GM12878 (cell line): ENCODE measurements at regions not wholly inside any gene's neighbourhood (a gene's known extent, or its start where the extent isn't known, plus 50 kb on each side); places are given as distances from the start of the nearest gene placed in this dataset.

Source experiments
- ATAC-seq: fragments of 200-7000 bp; cut with Tn5 transposase; 3 replicates; pipeline ENCODE4 v1.9.1; 2020; ENCODE audit warnings: mild to moderate bottlenecking, moderate library complexity
- BruUV-seq: library from RNA; stranded (reverse); fragments of 400-500 nt; replicated peaks from 2 replicates; lab custom pipeline; 2021; lab: Mats Ljungman, UMichigan
- CTCF ChIA-PET: fragments of 300-600 bp; sonication (Branson Sonifier 250); formaldehyde crosslinking; extraction: SDS; loops from one replicate; lab custom pipeline; 2021; ENCODE audit warnings: inconsistent platforms; lab: Yijun Ruan, JAX
- POLR2A ChIA-PET: fragments of 350-600 bp; formaldehyde crosslinking; extraction: SDS; loops from one replicate; lab custom pipeline; 2021; ENCODE audit warnings: inconsistent platforms; lab: Charles Lee
- RAD21 ChIA-PET: fragments of 300-600 bp; sonication (Branson Sonifier 250); formaldehyde crosslinking; loops from one replicate; lab custom pipeline; 2023; ENCODE audit warnings: antibody characterized with exemption; ENCODE audit not compliant: unreplicated experiment; lab: Charles Lee
- SMC1A ChIA-PET: fragments of 300-600 bp; sonication (Branson Sonifier 250); formaldehyde crosslinking; loops from one replicate; lab custom pipeline; 2023; ENCODE audit not compliant: unreplicated experiment, uncharacterized antibody; lab: Charles Lee
- DNase-seq: peaks from one replicate; pipeline ENCODE4 v3.0.0-alpha.2; 2011; ENCODE audit warnings: low read depth, low spot score
- FAIRE-seq: peaks from 3 replicates; lab custom pipeline; 2011; peaks lifted over from hg19 to GRCh38; lab: Jason Lieb, UNC
- H2AFZ ChIP-seq: 2 replicates; pipeline ENCODE4 v1.6.0; 2011; ENCODE audit warnings: low read depth, low read length, control low read depth; ENCODE audit not compliant: control insufficient read depth
- H3K27ac ChIP-seq: 2 replicates; pipeline ENCODE4 v1.5.1; 2011; ENCODE audit warnings: control low read depth; ENCODE audit not compliant: control insufficient read depth, insufficient read depth
- H3K27me3 ChIP-seq, 2 experiments: replicated peaks in 1 of 2; 2 replicates each; pipeline versions ENCODE4 v1.6.0 to v1.6.1; 2011; ENCODE audit warnings: low read length in 1 of 2; ENCODE audit not compliant: control insufficient read depth in 2 of 2, insufficient read depth in 2 of 2
- H3K36me3 ChIP-seq, 2 experiments: 2 replicates each; pipeline ENCODE4 v1.5.1; 2011; ENCODE audit warnings: low read length in 1 of 2; ENCODE audit not compliant: control insufficient read depth in 2 of 2, insufficient read depth in 2 of 2
- H3K4me1 ChIP-seq: 2 replicates; pipeline ENCODE4 v1.6.1; 2011; ENCODE audit warnings: mild to moderate bottlenecking, low read length, moderate library complexity, mixed read lengths; ENCODE audit not compliant: control insufficient read depth, insufficient read depth
- H3K4me2 ChIP-seq: 2 replicates; pipeline ENCODE4 v1.6.0; 2011; ENCODE audit warnings: control low read depth; ENCODE audit not compliant: control insufficient read depth, insufficient read depth
- H3K4me3 ChIP-seq: fragments of 200-600 bp; sonication (generic); 2 replicates; pipeline ENCODE4 v1.5.1; 2016
- H3K79me2 ChIP-seq: 2 replicates; pipeline ENCODE4 v1.6.0; 2011; ENCODE audit warnings: low read length; ENCODE audit not compliant: control insufficient read depth, insufficient read depth
- H3K9ac ChIP-seq: 2 replicates; pipeline ENCODE4 v1.8.0; 2011; ENCODE audit warnings: low read length, control low read depth, mixed read lengths; ENCODE audit not compliant: control insufficient read depth, insufficient read depth
- H3K9me3 ChIP-seq: replicated peaks from 3 replicates; pipeline ENCODE4 v1.5.1; 2011; ENCODE audit warnings: mild to moderate bottlenecking, low read length; ENCODE audit not compliant: control insufficient read depth, insufficient read depth
- H4K20me1 ChIP-seq: 2 replicates; pipeline ENCODE4 v1.6.0; 2011; ENCODE audit not compliant: control insufficient read depth, insufficient read depth
- DPF2 ChIP-seq: fragments of 450-650 bp; IDR thresholded peaks from 2 replicates; pipeline ENCODE4 v1.6.1; 2017; ENCODE audit warnings: mild to moderate bottlenecking
- NR2C1 ChIP-seq: fragments of 450-650 bp; IDR thresholded peaks from 2 replicates; pipeline ENCODE4 v1.6.1; 2017; ENCODE audit warnings: antibody characterized with exemption, mild to moderate bottlenecking, moderate library complexity
- WGBS: methylation state at CpG from one replicate; pipeline ENCODE4 v1.1.6; 2016; ENCODE audit warnings: low lambda C conversion rate; ENCODE audit not compliant: insufficient replicate concordance, insufficient coverage; ENCODE audit errors: missing lambda C conversion rate; 5-methylcytosine and 5-hydroxymethylcytosine counted together
- in situ Hi-C: fragments of 300-500 bp; cut with MboI; formaldehyde crosslinking; loops from 9 replicates; pipeline ENCODE4 v1.14.3; 2018; ENCODE audit warnings: mixed read lengths
- intact Hi-C: fragments of 100-400 bp; cut with micrococcal nuclease; formaldehyde crosslinking; loops from one replicate; pipeline ENCODE4 v1.14.2; 2022; ENCODE audit not compliant: unreplicated experiment
- TF ChIP-seq, protein P1 (sequence below): IDR thresholded peaks from 2 replicates; pipeline ENCODE4 v1.6.1; 2012; ENCODE audit warnings: mild to moderate bottlenecking, low read depth, low read length

DNA sequence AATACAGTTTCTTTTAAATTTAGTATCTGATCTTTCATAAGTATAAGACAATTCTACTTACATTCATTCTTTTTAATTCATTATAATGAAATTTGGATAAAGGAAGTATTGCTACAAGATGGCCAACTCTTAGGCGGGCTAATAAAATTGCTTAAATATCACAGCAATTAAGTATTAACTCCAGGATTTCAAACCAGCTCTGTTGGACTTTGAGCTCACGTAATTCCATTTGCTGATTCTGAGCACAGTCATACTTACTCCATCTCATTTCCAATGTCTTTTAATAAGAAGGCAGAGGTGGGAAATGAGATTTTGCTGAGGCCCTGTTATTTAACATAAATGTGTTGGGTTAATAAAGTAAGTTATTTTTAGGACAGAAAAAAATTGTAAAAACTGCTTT is 748.1 kb downstream of the KCNA4 start:
- no peaks in the 10 kb centered on the region for H4K20me1 ChIP-seq
- TF ChIP-seq, protein P1, sequence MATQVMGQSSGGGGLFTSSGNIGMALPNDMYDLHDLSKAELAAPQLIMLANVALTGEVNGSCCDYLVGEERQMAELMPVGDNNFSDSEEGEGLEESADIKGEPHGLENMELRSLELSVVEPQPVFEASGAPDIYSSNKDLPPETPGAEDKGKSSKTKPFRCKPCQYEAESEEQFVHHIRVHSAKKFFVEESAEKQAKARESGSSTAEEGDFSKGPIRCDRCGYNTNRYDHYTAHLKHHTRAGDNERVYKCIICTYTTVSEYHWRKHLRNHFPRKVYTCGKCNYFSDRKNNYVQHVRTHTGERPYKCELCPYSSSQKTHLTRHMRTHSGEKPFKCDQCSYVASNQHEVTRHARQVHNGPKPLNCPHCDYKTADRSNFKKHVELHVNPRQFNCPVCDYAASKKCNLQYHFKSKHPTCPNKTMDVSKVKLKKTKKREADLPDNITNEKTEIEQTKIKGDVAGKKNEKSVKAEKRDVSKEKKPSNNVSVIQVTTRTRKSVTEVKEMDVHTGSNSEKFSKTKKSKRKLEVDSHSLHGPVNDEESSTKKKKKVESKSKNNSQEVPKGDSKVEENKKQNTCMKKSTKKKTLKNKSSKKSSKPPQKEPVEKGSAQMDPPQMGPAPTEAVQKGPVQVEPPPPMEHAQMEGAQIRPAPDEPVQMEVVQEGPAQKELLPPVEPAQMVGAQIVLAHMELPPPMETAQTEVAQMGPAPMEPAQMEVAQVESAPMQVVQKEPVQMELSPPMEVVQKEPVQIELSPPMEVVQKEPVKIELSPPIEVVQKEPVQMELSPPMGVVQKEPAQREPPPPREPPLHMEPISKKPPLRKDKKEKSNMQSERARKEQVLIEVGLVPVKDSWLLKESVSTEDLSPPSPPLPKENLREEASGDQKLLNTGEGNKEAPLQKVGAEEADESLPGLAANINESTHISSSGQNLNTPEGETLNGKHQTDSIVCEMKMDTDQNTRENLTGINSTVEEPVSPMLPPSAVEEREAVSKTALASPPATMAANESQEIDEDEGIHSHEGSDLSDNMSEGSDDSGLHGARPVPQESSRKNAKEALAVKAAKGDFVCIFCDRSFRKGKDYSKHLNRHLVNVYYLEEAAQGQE = no peak
- H3K27ac ChIP-seq = no peak overlapping the region
- intact Hi-C loops = no loop called here
- ChIA-PET SMC1A (interaction anchor here (1.3 kb wide), 1 partner anchor 27 kb away, joined by 3 read pairs; no protein-coding TSS in a partner anchor), CTCF (interaction anchor here (8.1 kb wide), 1 partner anchor 60 kb away, joined by 85 read pairs; no protein-coding TSS in a partner anchor), POLR2A (no interaction called here), RAD21 (no interaction called here)
- no peaks in the 10 kb centered on the region for H3K36me3 ChIP-seq
- H3K27me3 ChIP-seq = no peaks in the 10 kb centered on the region
- DNase-seq = no peak
- H3K4me3 ChIP-seq = no peak overlapping the region
- no peak overlapping the region for H2AFZ ChIP-seq
- H3K9ac ChIP-seq = no peak overlapping the region
- no TSS peak for BruUV-seq
- WGBS = 28% methylated on average over 2 of the region's 2 CpGs
- no peak overlapping the region for H3K4me2 ChIP-seq
- H3K9me3 ChIP-seq = no peaks in the 10 kb centered on the region
- no peak for FAIRE-seq
- in situ Hi-C loops = no loop called here
- ATAC-seq = no peak
- H3K79me2 ChIP-seq = no peaks in the 10 kb centered on the region
- no peaks in the 10 kb centered on the region for H3K4me1 ChIP-seq

DNA sequence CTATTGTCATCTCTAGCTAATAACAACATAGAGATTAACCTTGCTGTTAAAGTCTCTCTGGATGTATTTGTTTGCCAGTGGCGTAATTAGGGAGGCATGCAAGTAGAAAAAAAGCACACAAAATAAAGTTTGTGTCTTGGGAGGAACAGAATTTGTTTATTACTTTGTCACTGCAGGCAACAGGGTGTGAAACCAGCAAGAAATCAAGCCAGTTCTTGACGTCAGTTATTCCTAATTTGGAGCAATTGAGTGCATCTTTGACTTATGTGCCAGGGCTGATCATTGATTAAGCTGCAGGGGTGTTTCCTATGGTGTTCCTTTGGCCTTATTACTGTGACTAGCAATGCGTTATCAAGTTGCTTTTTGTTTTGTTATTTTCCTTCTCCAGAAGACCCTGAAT is 751.0 kb downstream of the KCNA4 start:
- POLR2A ChIA-PET = no interaction called here
- no peaks in the 10 kb centered on the region for H4K20me1 ChIP-seq
- H2AFZ ChIP-seq = no peak overlapping the region
- CTCF ChIA-PET = interaction anchor here (2.4 kb wide), 1 partner anchor 64 kb away, joined by 13 read pairs; no protein-coding TSS in a partner anchor
- RAD21 ChIA-PET = interaction anchor here (1.3 kb wide), 1 partner anchor 9 kb away, joined by 3 read pairs; no protein-coding TSS in a partner anchor
- no peak overlapping the region for H3K27ac ChIP-seq
- ATAC-seq = peak; percentile 71
- H3K4me1 ChIP-seq = no peaks in the 10 kb centered on the region
- in situ Hi-C loops = no loop called here
- no peak for TF ChIP-seq NR2C1
- 0 out of 2 replicates have a peak, but pooled peaks have one; percentile 21 for TF ChIP-seq DPF2
- intact Hi-C loops = no loop called here
- BruUV-seq = no TSS peak
- H3K9me3 ChIP-seq = no peaks in the 10 kb centered on the region
- DNase-seq = no peak
- no peak overlapping the region for H3K4me2 ChIP-seq
- SMC1A ChIA-PET = interaction anchor here (1.0 to 1.3 kb wide), 3 partner anchors 15 to 31 kb away, joined by 3 to 4 read pairs (median 3); no protein-coding TSS in a partner anchor
- H3K79me2 ChIP-seq = no peaks in the 10 kb centered on the region
- H3K27me3 ChIP-seq = 0 out of 4 replicates have a peak, but pooled peaks cover 0 to 2% of the 10 kb centered on the region in 2 experiments
- no peak overlapping the region for H3K9ac ChIP-seq
- no peak overlapping the region for H3K4me3 ChIP-seq
- 10% methylated on average over 3 of the region's 3 CpGs for WGBS
- H3K36me3 ChIP-seq = no peaks in the 10 kb centered on the region
- FAIRE-seq = no peak
